Stimulated activated memory B cell treated with anti-CD40 and anti-IgM and Interleukin-4, amounts not matched to agents 10 μg/mL and 1 μg/mL and 100 μg/mL, for 72 hours (primary cell): ENCODE measurements at regions not wholly inside any gene's neighbourhood (a gene's known extent, or its start where the extent isn't known, plus 50 kb on each side); places are given as distances from the start of the nearest gene placed in this dataset.

ENCODE experiments used
- ATAC-seq: fragments of 150-1000 bp; cut with Tn5 transposase; 2 replicates; pipeline ENCODE4 v1.10.0; 2021
- H3K27ac Mint-ChIP-seq: one replicate; pipeline ENCODE4 v1.8.0; 2022; ENCODE audit warnings: mild to moderate bottlenecking, mixed read lengths
- H3K27me3 Mint-ChIP-seq: one replicate; pipeline ENCODE4 v1.8.0; 2022; ENCODE audit warnings: mixed read lengths
- H3K36me3 Mint-ChIP-seq: one replicate; pipeline ENCODE4 v1.8.0; 2022; ENCODE audit warnings: mixed read lengths
- H3K4me1 Mint-ChIP-seq: one replicate; pipeline ENCODE4 v1.8.0; 2022; ENCODE audit warnings: mixed read lengths
- H3K4me3 Mint-ChIP-seq: one replicate; pipeline ENCODE4 v1.8.0; 2022; ENCODE audit warnings: mild to moderate bottlenecking, moderate library complexity, mixed read lengths
- H3K9me3 Mint-ChIP-seq: one replicate; pipeline ENCODE4 v1.8.0; 2022; ENCODE audit warnings: mixed read lengths

DNA sequence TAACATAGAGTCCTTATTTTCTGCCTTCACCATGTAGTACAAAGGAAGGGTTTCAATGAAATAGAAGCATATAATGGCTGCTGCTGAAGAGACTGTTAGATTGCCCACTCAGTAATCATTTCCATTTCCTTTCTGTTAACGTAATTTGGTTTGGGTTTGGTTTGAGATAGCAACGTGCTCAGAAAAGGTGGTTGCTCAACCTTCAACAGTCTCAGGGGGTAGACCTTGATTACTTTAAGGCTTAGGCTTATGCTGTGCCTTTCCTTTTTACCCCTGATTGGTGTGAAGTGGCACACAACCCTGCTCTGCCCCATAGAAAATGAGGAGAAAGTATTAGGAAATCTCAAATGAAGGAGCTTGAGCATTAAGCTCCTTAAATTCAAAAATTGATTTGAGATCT is 163.7 kb upstream of the TP63 start:
- H3K4me3 Mint-ChIP-seq: no peak overlapping the region
- H3K36me3 Mint-ChIP-seq: no peaks in the 10 kb centered on the region
- ATAC-seq: no peak
- no peaks in the 10 kb centered on the region for H3K27me3 Mint-ChIP-seq
- no peaks in the 10 kb centered on the region for H3K9me3 Mint-ChIP-seq
- peaks cover 7% of the 10 kb centered on the region for H3K4me1 Mint-ChIP-seq
- H3K27ac Mint-ChIP-seq: no peak overlapping the region

DNA sequence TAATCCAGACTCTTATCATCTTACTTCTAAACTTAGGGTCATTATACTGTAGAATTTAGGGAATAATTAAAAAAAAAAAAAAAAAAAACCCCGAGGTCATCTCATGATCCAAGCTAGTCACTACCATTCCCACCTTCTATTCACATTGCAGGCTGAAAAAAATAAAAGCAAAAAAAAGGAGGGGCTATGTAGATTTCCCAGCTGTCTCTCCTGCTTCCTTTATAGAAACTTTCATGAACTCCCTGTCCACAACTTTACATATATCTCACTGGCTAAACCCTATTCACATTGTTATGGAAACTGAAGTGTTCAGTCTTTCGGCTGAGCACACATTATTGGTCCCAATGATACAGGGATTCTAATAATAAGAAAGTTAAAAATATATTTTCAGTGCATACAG is 156.2 kb upstream of the TP63 start:
- Mint-ChIP-seq H3K9me3 (no peaks in the 10 kb centered on the region), H3K4me1 (peaks cover 7% of the 10 kb centered on the region), H3K36me3 (no peaks in the 10 kb centered on the region), H3K4me3 (no peak overlapping the region), H3K27me3 (no peaks in the 10 kb centered on the region), H3K27ac (no peak overlapping the region)
- no peak for ATAC-seq

- Mint-ChIP-seq H3K9me3 (peaks cover 5% of the 10 kb centered on the region), H3K27ac (no peak overlapping the region), H3K27me3 (no peaks in the 10 kb centered on the region), H3K4me3 (no peak overlapping the region), H3K36me3 (no peaks in the 10 kb centered on the region), H3K4me1 (no peaks in the 10 kb centered on the region)
- no peak for ATAC-seq
These were observed 153.6 kb upstream of the TP63 start for GRCh38 chr3:189477614-189478013.

DNA sequence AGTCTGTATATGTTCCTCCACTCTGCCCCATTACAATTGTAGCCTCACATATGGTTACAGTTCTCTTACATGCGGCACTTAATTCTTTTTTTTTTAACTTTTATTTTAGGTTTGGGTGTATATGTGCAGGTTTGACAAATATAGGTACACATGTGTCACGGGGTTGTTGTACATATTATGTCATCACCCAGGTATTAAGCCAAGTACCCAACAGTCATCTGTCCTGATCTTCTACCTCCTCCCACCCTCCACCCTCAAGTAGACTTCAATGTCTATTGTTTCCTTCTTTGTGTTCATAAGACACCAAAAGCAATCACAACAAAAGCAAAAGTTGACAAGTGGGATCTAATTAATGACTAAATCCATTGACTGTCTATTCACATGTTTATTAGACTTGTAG is 144.6 kb upstream of the TP63 start:
- peaks cover 10% of the 10 kb centered on the region for H3K9me3 Mint-ChIP-seq
- no peaks in the 10 kb centered on the region for H3K27me3 Mint-ChIP-seq
- H3K27ac Mint-ChIP-seq: no peak overlapping the region
- no peak for ATAC-seq
- H3K4me1 Mint-ChIP-seq: no peaks in the 10 kb centered on the region
- no peaks in the 10 kb centered on the region for H3K36me3 Mint-ChIP-seq
- no peak overlapping the region for H3K4me3 Mint-ChIP-seq

GRCh38 chr3:189488241-189488767 is 142.9 kb upstream of the TP63 start:
- H3K4me3 Mint-ChIP-seq: no peak overlapping the region
- H3K27ac Mint-ChIP-seq: no peak overlapping the region

DNA sequence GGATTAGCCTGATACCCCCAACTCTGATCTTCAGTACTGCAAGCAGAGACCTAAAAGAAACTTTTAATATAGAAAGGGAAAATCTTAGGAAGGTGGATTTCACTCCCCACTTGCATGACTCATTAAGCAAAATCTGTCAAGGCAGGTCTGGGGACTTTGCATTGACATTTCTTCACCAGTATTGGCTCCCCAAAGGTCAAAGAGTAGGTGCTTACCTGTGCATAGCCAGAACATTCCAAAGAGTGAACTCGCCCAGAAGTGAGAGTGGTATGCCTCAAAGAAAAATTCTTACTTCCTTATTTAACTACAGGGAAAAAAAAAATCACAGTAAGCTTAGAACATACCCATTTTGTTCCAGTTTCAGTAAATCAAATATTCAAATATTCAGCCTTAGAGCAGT is 140.9 kb upstream of the TP63 start:
- peaks cover 5% of the 10 kb centered on the region for H3K9me3 Mint-ChIP-seq
- no peaks in the 10 kb centered on the region for H3K27me3 Mint-ChIP-seq
- H3K36me3 Mint-ChIP-seq: no peaks in the 10 kb centered on the region
- ATAC-seq: no peak
- H3K4me1 Mint-ChIP-seq: no peaks in the 10 kb centered on the region
- H3K27ac Mint-ChIP-seq: no peak overlapping the region
- H3K4me3 Mint-ChIP-seq: no peak overlapping the region

More at GRCh38 chr3:189488241-189488767, 142.9 kb upstream of the TP63 start:
- H3K9me3 Mint-ChIP-seq: peaks cover 6% of the 10 kb centered on the region
- ATAC-seq: no peak
- H3K27me3 Mint-ChIP-seq: no peaks in the 10 kb centered on the region
- H3K36me3 Mint-ChIP-seq: no peaks in the 10 kb centered on the region
- no peaks in the 10 kb centered on the region for H3K4me1 Mint-ChIP-seq

DNA sequence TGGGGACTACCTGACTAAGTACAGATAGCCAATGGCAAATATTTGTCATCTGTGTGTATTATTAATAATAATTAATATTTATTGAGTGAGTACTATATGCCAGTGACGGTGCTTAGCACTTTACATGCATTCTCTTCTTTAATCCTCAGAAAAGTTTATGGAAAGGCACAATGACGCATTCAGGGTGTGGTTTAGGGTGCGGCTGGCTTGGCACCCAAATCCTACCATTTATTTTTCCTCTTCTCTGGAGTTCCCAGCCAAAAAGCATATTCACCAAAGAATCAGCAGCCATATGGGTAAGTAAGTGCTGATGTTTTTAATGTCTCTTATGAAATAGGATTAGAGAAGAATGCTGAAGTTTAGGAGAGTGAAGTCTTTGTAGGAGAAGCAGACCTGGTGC is 140.4 kb upstream of the TP63 start:
- H3K36me3 Mint-ChIP-seq: no peaks in the 10 kb centered on the region
- H3K9me3 Mint-ChIP-seq: peaks cover under 1% of the 10 kb centered on the region
- no peaks in the 10 kb centered on the region for H3K27me3 Mint-ChIP-seq
- no peak overlapping the region for H3K4me3 Mint-ChIP-seq
- no peak for ATAC-seq
- H3K4me1 Mint-ChIP-seq: no peaks in the 10 kb centered on the region
- H3K27ac Mint-ChIP-seq: no peak overlapping the region

- H3K36me3 Mint-ChIP-seq: no peaks in the 10 kb centered on the region
These were observed 139.4 kb upstream of the TP63 start for GRCh38 chr3:189491831-189492230.

DNA sequence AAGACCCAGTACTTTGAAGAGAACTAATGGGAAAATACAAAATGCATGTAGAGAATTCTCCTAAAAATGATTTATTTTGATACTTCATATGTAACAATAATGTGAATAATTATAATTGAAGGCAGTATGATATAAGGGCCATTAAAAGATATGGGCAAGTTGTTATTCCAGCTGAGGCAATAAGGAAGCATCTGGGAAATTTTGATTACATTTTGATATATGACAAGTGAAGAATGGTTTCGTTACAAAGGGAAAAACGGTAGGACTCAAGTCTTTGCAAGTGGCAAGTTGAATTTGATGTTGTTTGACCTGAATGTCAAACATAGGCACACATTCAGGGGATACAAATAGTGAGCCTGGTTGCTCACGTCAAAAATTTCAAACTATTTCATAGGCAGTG is 137.9 kb upstream of the TP63 start:
- no peak for ATAC-seq
- H3K27me3 Mint-ChIP-seq: no peaks in the 10 kb centered on the region
- no peaks in the 10 kb centered on the region for H3K36me3 Mint-ChIP-seq
- H3K4me3 Mint-ChIP-seq: no peak overlapping the region
- H3K9me3 Mint-ChIP-seq: no peaks in the 10 kb centered on the region
- no peak overlapping the region for H3K27ac Mint-ChIP-seq
- no peaks in the 10 kb centered on the region for H3K4me1 Mint-ChIP-seq

More at GRCh38 chr3:189491831-189492230, 139.4 kb upstream of the TP63 start:
- Mint-ChIP-seq H3K4me3 (no peak overlapping the region), H3K9me3 (no peaks in the 10 kb centered on the region), H3K4me1 (no peaks in the 10 kb centered on the region), H3K27ac (no peak overlapping the region), H3K27me3 (no peaks in the 10 kb centered on the region)
- ATAC-seq: no peak

- Mint-ChIP-seq H3K27me3 (no peaks in the 10 kb centered on the region), H3K36me3 (no peaks in the 10 kb centered on the region), H3K4me3 (no peak overlapping the region), H3K9me3 (no peaks in the 10 kb centered on the region), H3K4me1 (no peaks in the 10 kb centered on the region), H3K27ac (no peak overlapping the region)
- ATAC-seq: no peak
These were observed 136.6 kb upstream of the TP63 start for GRCh38 chr3:189494632-189495031.

DNA sequence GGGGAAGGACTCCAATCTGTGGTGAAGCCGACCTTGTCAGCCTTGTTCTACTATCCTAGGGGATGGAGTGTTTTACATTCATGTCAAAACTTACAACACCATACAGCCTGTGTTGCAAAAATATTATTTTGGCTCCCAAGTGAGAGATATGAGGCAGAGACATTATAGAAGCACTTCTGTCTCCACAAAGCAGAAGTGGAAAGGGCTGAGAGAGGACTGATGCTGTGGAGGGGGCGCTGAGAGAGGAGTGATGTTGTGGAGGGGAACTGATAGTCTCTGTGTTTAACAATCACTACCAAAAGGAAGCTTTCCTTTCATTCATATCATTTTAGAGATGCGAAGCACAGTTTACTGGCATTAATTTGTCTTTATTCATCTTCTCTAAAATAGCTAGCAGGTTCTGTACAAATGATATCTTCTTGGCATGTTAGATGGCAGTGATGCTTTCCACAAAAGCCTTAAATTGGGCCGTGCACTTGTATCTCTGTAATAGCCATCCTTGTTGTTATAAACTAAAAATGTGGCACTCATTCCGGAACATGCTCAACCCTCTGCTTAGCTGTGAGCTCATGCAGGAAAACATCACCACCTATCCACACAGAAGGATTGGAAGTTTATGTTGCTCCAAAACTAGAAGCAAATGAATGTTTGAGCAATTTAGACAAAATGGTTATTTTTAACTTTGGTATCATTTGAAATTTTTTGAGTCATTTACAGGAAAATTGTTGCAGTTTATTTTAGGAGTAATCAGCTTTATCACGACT is 134.6 kb upstream of the TP63 start:
- no peaks in the 10 kb centered on the region for H3K36me3 Mint-ChIP-seq

GRCh38 chr3:189498995-189499704 is 132.0 kb upstream of the TP63 start:
- no peak for ATAC-seq
- no peaks in the 10 kb centered on the region for H3K4me1 Mint-ChIP-seq
- H3K27me3 Mint-ChIP-seq: no peaks in the 10 kb centered on the region
- H3K27ac Mint-ChIP-seq: no peak overlapping the region
- H3K4me3 Mint-ChIP-seq: no peak overlapping the region
- H3K9me3 Mint-ChIP-seq: peaks cover 6% of the 10 kb centered on the region
- H3K36me3 Mint-ChIP-seq: no peaks in the 10 kb centered on the region

More for the DNA sequence above, 134.6 kb upstream of the TP63 start:
- Mint-ChIP-seq H3K27ac (no peak overlapping the region), H3K9me3 (peaks cover 6% of the 10 kb centered on the region), H3K4me3 (no peak overlapping the region), H3K27me3 (no peaks in the 10 kb centered on the region), H3K4me1 (no peaks in the 10 kb centered on the region)
- ATAC-seq: peak; percentile 34

DNA sequence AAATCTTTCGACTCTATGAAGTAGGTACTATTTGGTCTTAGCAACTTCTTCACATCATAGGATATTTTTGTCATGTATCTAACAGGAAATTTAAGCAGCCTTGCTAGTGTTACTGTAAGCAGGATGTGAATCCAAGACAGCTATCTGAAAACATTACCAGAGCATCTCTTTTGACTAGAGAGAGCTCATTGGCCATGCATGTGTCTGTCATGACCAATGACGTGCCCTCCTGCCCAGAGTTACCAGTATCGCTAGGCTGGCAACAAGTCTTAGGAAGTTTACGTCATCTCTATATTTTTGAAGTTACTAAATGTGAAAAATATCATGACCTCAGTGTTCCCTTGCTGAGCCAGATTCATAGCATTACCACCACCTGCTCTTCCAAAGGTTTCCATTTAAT is 130.9 kb upstream of the TP63 start:
- H3K4me3 Mint-ChIP-seq: no peak overlapping the region
- no peaks in the 10 kb centered on the region for H3K4me1 Mint-ChIP-seq
- H3K9me3 Mint-ChIP-seq: peaks cover 6% of the 10 kb centered on the region
- no peak for ATAC-seq
- H3K36me3 Mint-ChIP-seq: no peaks in the 10 kb centered on the region
- no peaks in the 10 kb centered on the region for H3K27me3 Mint-ChIP-seq
- no peak overlapping the region for H3K27ac Mint-ChIP-seq

DNA sequence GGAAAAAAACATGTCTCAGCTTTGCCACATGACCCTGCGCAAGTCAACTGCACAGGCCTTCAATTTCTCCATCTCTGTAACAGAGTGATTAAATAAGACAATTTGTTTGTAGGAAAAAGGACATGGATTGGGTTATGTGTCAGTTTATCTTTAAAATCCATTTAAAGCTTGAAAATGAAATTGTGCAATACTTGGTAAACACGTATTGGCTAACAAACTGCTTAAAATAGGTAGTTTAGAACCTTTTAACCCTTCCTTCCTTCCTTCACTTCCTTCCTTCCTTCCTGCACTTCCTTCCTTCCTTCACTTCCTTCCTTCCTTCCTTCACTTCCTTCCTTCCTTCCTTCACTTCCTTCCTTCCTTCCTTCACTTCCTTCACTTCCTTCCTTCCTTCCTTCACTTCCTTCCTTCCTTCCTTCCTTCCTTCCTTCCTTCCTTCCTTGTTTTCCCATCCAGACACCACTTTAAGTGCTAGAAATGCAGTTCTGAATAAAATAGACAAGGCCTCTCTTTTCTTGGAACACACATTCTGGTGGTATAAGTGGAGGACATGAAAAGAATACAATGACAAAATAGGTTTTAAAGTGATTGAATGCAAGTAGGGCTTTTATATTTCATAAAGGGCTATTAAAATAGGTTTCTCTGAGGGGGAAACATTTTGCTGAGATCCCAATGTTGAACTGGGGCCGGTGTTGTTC is 130.2 kb upstream of the TP63 start:
- Mint-ChIP-seq H3K4me3 (no peak overlapping the region), H3K4me1 (no peaks in the 10 kb centered on the region), H3K27ac (no peak overlapping the region), H3K9me3 (peaks cover 6% of the 10 kb centered on the region), H3K27me3 (no peaks in the 10 kb centered on the region), H3K36me3 (no peaks in the 10 kb centered on the region)
- ATAC-seq: no peak

GRCh38 chr3:189502256-189502655 is 128.9 kb upstream of the TP63 start:
- H3K4me1 Mint-ChIP-seq: no peaks in the 10 kb centered on the region
- no peaks in the 10 kb centered on the region for H3K36me3 Mint-ChIP-seq
- H3K4me3 Mint-ChIP-seq: no peak overlapping the region
- H3K9me3 Mint-ChIP-seq: peaks cover 6% of the 10 kb centered on the region
- H3K27ac Mint-ChIP-seq: no peak overlapping the region
- H3K27me3 Mint-ChIP-seq: no peaks in the 10 kb centered on the region
- no peak for ATAC-seq
